H9 (cell line): ENCODE measurements at regions not wholly inside any gene's neighbourhood (a gene's known extent, or its start where the extent isn't known, plus 50 kb on each side); places are given as distances from the start of the nearest gene placed in this dataset.

Experiments used
- DNase-seq: peaks from one replicate; pipeline ENCODE4 v3.0.0-alpha.2; 2017
- H2AFZ ChIP-seq: one replicate; pipeline ENCODE4 v1.6.1; 2013; ENCODE audit warnings: mild to moderate bottlenecking, low read length, control low read depth, moderate library complexity
- H2AK5ac ChIP-seq: 2 replicates; pipeline ENCODE4 v1.6.1; 2013; ENCODE audit warnings: low read length, control low read depth, mixed read lengths; ENCODE audit not compliant: insufficient read length
- H2BK120ac ChIP-seq: one replicate; pipeline ENCODE4 v1.6.1; 2013; ENCODE audit warnings: low read depth, mild to moderate bottlenecking, low read length, control low read depth, inconsistent platforms; ENCODE audit not compliant: poor library complexity, severe bottlenecking
- H2BK12ac ChIP-seq: 2 replicates; pipeline ENCODE4 v1.6.1; 2013; ENCODE audit warnings: low read length, control low read depth, mixed read lengths, low read depth; ENCODE audit not compliant: insufficient read length
- H2BK15ac ChIP-seq: 2 replicates; pipeline ENCODE4 v1.6.1; 2013; ENCODE audit warnings: low read depth, low read length, control low read depth
- H2BK20ac ChIP-seq: one replicate; pipeline ENCODE4 v1.6.1; 2013; ENCODE audit warnings: low read depth, mild to moderate bottlenecking, low read length, control low read depth, inconsistent platforms; ENCODE audit not compliant: poor library complexity, severe bottlenecking
- H2BK5ac ChIP-seq: 2 replicates; pipeline ENCODE4 v1.6.1; 2013; ENCODE audit warnings: low read length, control low read depth, mixed read lengths; ENCODE audit not compliant: insufficient read length
- H3K14ac ChIP-seq: 2 replicates; pipeline ENCODE4 v1.6.1; 2013; ENCODE audit warnings: low read length, control low read depth; ENCODE audit not compliant: insufficient read depth
- H3K18ac ChIP-seq: 2 replicates; pipeline ENCODE4 v1.6.1; 2013; ENCODE audit warnings: low read depth, mild to moderate bottlenecking, mixed read lengths, low read length, control low read depth; ENCODE audit not compliant: insufficient read length
- H3K23ac ChIP-seq: 2 replicates; pipeline ENCODE4 v1.6.1; 2013; ENCODE audit warnings: low read length, control low read depth, mixed read lengths, low read depth; ENCODE audit not compliant: insufficient read length
- H3K23me2 ChIP-seq: 2 replicates; pipeline ENCODE4 v1.6.1; 2013; ENCODE audit warnings: low read depth, mild to moderate bottlenecking, mixed read lengths, low read length, control low read depth; ENCODE audit not compliant: insufficient read length, poor library complexity, severe bottlenecking
- H3K27ac ChIP-seq: 2 replicates; pipeline ENCODE4 v1.5.1; 2013; ENCODE audit warnings: low read length, control low read depth, mixed read lengths, low read depth; ENCODE audit not compliant: insufficient read length
- H3K27me3 ChIP-seq: 2 replicates; pipeline ENCODE4 v1.6.1; 2013; ENCODE audit warnings: low read length, control low read depth, inconsistent platforms; ENCODE audit not compliant: insufficient read depth
- H3K4ac ChIP-seq: 2 replicates; pipeline ENCODE4 v1.6.1; 2013; ENCODE audit warnings: low read depth, mild to moderate bottlenecking, control low read depth, inconsistent platforms, low read length, moderate library complexity
- H3K4me1 ChIP-seq: 2 replicates; pipeline ENCODE4 v1.6.1; 2013; ENCODE audit warnings: low read length, control low read depth, inconsistent platforms; ENCODE audit not compliant: insufficient read depth
- H3K4me2 ChIP-seq: 2 replicates; pipeline ENCODE4 v1.6.1; 2013; ENCODE audit warnings: low read length, control low read depth, mixed read lengths; ENCODE audit not compliant: insufficient read length, insufficient read depth
- H3K56ac ChIP-seq: 2 replicates; pipeline ENCODE4 v1.6.1; 2013; ENCODE audit warnings: low read depth, mild to moderate bottlenecking, mixed read lengths, low read length, control low read depth; ENCODE audit not compliant: insufficient read length
- H3K79me1 ChIP-seq: 2 replicates; pipeline ENCODE4 v1.6.1; 2013; ENCODE audit warnings: low read depth, mild to moderate bottlenecking, moderate library complexity, low read length, control low read depth, inconsistent platforms; ENCODE audit not compliant: insufficient read depth, poor library complexity, severe bottlenecking
- H3K79me2 ChIP-seq: 2 replicates; pipeline ENCODE4 v1.6.1; 2013; ENCODE audit warnings: low read length, control low read depth, inconsistent platforms; ENCODE audit not compliant: insufficient read depth
- H3K9ac ChIP-seq: 2 replicates; pipeline ENCODE4 v1.6.1; 2013; ENCODE audit warnings: low read length, control low read depth, mixed read lengths; ENCODE audit not compliant: insufficient read length; ENCODE audit errors: extremely low read depth
- H3K9me3 ChIP-seq: one replicate; pipeline ENCODE4 v1.6.1; 2013; ENCODE audit warnings: low read depth, low read length, inconsistent platforms; ENCODE audit not compliant: control insufficient read depth
- H3T11ph ChIP-seq: one replicate; pipeline ENCODE4 v1.6.1; 2013; ENCODE audit warnings: mild to moderate bottlenecking, low read length, control low read depth, inconsistent platforms
- H4K20me1 ChIP-seq: one replicate; pipeline ENCODE4 v1.6.1; 2013; ENCODE audit not compliant: control insufficient read depth, insufficient read length, insufficient read depth
- H4K5ac ChIP-seq: 2 replicates; pipeline ENCODE4 v1.6.1; 2013; ENCODE audit warnings: low read depth, mild to moderate bottlenecking, mixed read lengths, low read length, control low read depth; ENCODE audit not compliant: insufficient read length
- H4K8ac ChIP-seq: replicated peaks from 2 replicates; pipeline ENCODE4 v1.6.1; 2013; ENCODE audit warnings: low read length, control low read depth, mixed read lengths, low read depth; ENCODE audit not compliant: insufficient read length
- H4K91ac ChIP-seq: 2 replicates; pipeline ENCODE4 v1.6.1; 2013; ENCODE audit warnings: low read depth, mild to moderate bottlenecking, moderate library complexity, mixed read lengths, low read length, control low read depth; ENCODE audit not compliant: insufficient read length
- H3K27ac Mint-ChIP-seq, 3 experiments: 2 replicates in 2 of 3; 3 replicates in 1 of 3; pipeline ENCODE4 v1.8.0; 2020 to 2021; ENCODE audit warnings: mixed read lengths in 3 of 3, mild to moderate bottlenecking in 1 of 3, moderate library complexity in 1 of 3
- H3K27me3 Mint-ChIP-seq: 2 replicates; pipeline ENCODE4 v1.8.0; 2021; ENCODE audit warnings: low read depth, mild to moderate bottlenecking, moderate library complexity, mixed read lengths
- H3K36me3 Mint-ChIP-seq, 3 experiments: 2 replicates in 2 of 3; 3 replicates in 1 of 3; pipeline ENCODE4 v1.8.0; 2020 to 2021; ENCODE audit warnings: low read depth in 3 of 3, mixed read lengths in 3 of 3; ENCODE audit not compliant: insufficient read depth in 1 of 3
- H3K4me1 Mint-ChIP-seq, 2 experiments: 2 replicates each; pipeline ENCODE4 v1.8.0; 2020; ENCODE audit warnings: mixed read lengths in 2 of 2
- H3K4me3 Mint-ChIP-seq, 2 experiments: 2 replicates in 1 of 2; 3 replicates in 1 of 2; pipeline ENCODE4 v1.8.0; 2020 to 2021; ENCODE audit warnings: mild to moderate bottlenecking in 2 of 2, mixed read lengths in 2 of 2, moderate library complexity in 1 of 2
- H3K9me3 Mint-ChIP-seq, 2 experiments: 2 replicates in 1 of 2; 3 replicates in 1 of 2; pipeline ENCODE4 v1.8.0; 2020; ENCODE audit warnings: mild to moderate bottlenecking in 2 of 2, mixed read lengths in 2 of 2, moderate library complexity in 1 of 2
- CTCF ChIP-seq: fragments of 200-600 bp; sonication (generic); conservative IDR thresholded peaks from 3 replicates; pipeline ENCODE4 v1.8.0; 2021; ENCODE audit warnings: antibody characterized with exemption, mild to moderate bottlenecking
- WGBS: extraction: QIAGEN DNeasy Blood & Tissue Kit; methylation state at CpG from one replicate; pipeline ENCODE4 v1.1.7; 2013; ENCODE audit warnings: missing lambda C conversion rate, low lambda C conversion rate, mixed read lengths; ENCODE audit not compliant: insufficient read length; ENCODE audit errors: extremely low coverage; 5-methylcytosine and 5-hydroxymethylcytosine counted together

- no peak overlapping the region for H2BK12ac ChIP-seq
- no peak for TF ChIP-seq CTCF
- no peak overlapping the region for H3K18ac ChIP-seq
- H2BK5ac ChIP-seq, result no peak overlapping the region
- Mint-ChIP-seq H3K27me3 (no peaks in the 10 kb centered on the region), H3K36me3 (peaks cover 0 to 1% (median 0%) of the 10 kb centered on the region in 3 experiments; a peak in 1 of 7 replicates), H3K9me3 (peaks cover 0 to under 1% of the 10 kb centered on the region in 2 experiments; a peak in 2 of 5 replicates), H3K4me1 (peaks cover 0 to 5% of the 10 kb centered on the region in 2 experiments; a peak in 2 of 4 replicates), H3K27ac (no peak overlapping the region), H3K4me3 (no peak overlapping the region)
- no peak overlapping the region for H3K9ac ChIP-seq
- H3K14ac ChIP-seq, result no peak overlapping the region
- no peak overlapping the region for H2BK15ac ChIP-seq
- H3T11ph ChIP-seq, result no peak overlapping the region
- H4K5ac ChIP-seq, result no peak overlapping the region
- no peak overlapping the region for H4K8ac ChIP-seq
- no peak overlapping the region for H3K4ac ChIP-seq
- H3K56ac ChIP-seq, result no peak overlapping the region
- no peaks in the 10 kb centered on the region for H3K79me1 ChIP-seq
- H4K91ac ChIP-seq, result no peak overlapping the region
- WGBS, result no CpG with 5 or more reads among the region's 9 CpGs
- no peaks in the 10 kb centered on the region for H3K79me2 ChIP-seq
- H3K9me3 ChIP-seq, result no peaks in the 10 kb centered on the region
- H2BK120ac ChIP-seq, result no peak overlapping the region
- H3K4me1 ChIP-seq, result no peaks in the 10 kb centered on the region
- no peaks in the 10 kb centered on the region for H3K27me3 ChIP-seq
- no peak overlapping the region for H3K23ac ChIP-seq
- H3K27ac ChIP-seq, result no peak overlapping the region
- no peak overlapping the region for H2AK5ac ChIP-seq
- H2AFZ ChIP-seq, result no peak overlapping the region
- no peaks in the 10 kb centered on the region for H3K23me2 ChIP-seq
- no peak overlapping the region for H3K4me2 ChIP-seq
- no peak for DNase-seq
- no peak overlapping the region for H2BK20ac ChIP-seq
- H4K20me1 ChIP-seq, result no peaks in the 10 kb centered on the region
Measured at GRCh38 chr5:3210531-3210930, 385.1 kb upstream of the IRX1 start.
